ENCODE measurements at regions not wholly inside any gene's neighbourhood (a gene's known extent, or its start where the extent isn't known, plus 50 kb on each side); places are given as distances from the start of the nearest gene placed in this dataset.
"Not testable (repeated sequence)": the region's sequence is repeated elsewhere in the genome, so short reads cannot be mapped to it uniquely, and the experiment has no call there.

DNA sequence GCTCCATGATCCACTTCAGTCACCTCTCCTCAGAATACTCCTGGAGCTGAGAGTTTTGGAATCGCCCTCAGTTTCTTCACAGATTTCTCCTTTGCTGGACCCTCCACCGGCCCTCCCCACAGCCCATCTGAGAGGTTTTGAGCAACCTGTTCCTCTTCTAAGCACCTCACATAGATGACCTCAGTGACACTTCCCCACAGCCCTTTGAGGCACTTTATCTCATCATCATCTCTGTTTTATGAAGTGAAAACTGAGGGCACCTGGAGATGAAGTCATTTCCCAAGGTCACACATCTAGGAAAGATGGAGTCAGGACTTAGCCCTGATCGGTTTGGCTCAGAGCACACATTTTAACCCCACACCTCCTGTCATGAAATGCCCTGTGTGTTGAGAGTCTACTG lies 76.8 kb upstream of the ZNF281 start:
- no peak for ATAC-seq (ENCODE audit: low FRiP score)
- no peak for DNase-seq (ENCODE audit: low spot score)
- TF ChIP-seq, protein P1, sequence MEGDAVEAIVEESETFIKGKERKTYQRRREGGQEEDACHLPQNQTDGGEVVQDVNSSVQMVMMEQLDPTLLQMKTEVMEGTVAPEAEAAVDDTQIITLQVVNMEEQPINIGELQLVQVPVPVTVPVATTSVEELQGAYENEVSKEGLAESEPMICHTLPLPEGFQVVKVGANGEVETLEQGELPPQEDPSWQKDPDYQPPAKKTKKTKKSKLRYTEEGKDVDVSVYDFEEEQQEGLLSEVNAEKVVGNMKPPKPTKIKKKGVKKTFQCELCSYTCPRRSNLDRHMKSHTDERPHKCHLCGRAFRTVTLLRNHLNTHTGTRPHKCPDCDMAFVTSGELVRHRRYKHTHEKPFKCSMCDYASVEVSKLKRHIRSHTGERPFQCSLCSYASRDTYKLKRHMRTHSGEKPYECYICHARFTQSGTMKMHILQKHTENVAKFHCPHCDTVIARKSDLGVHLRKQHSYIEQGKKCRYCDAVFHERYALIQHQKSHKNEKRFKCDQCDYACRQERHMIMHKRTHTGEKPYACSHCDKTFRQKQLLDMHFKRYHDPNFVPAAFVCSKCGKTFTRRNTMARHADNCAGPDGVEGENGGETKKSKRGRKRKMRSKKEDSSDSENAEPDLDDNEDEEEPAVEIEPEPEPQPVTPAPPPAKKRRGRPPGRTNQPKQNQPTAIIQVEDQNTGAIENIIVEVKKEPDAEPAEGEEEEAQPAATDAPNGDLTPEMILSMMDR (IDR thresholded peaks at IDR 0.05), result no peak

DNA sequence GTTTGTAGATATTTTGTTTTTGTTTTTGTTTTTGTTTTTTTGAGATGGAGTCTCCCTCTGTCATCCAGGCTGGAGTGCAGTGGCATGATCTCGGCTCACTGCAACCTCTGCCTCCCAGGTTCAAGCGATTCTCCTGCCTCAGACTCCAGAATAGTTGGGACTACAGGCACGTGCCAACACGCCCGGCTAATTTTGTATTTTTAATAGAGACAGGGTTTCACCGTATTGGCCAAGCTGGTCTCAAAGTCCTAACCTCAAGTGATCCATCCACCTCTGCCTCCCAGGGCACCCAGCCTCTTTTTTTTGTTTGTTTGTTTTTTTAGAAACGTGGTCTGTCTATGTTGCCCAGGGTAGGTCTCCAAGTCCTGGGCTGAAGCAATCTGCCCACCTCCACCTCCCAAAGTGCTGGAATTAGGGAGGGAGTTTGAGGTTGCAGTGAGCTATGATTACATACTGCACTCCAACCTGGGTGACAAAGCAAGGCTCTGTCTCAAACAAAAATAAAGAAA lies 74.7 kb upstream of the ZNF281 start:
- not testable (repeated sequence) for DNase-seq (ENCODE audit: low spot score); ATAC-seq (ENCODE audit: low FRiP score)

- peak; percentile 95 for ATAC-seq (ENCODE audit: low FRiP score)
- TF ChIP-seq, protein P1 (IDR thresholded peaks at IDR 0.05), result no peak
- DNase-seq (ENCODE audit: low spot score), result no peak
Observed at GRCh38 chr1:200483491-200484143, 73.8 kb upstream of the ZNF281 start.

- no peak for ATAC-seq (ENCODE audit: low FRiP score)
- TF ChIP-seq, protein P1 (IDR thresholded peaks at IDR 0.05), result no peak
- DNase-seq (ENCODE audit: low spot score), result no peak
Observed at GRCh38 chr1:200480964-200481363, 71.1 kb upstream of the ZNF281 start.

- TF ChIP-seq, protein P1 (IDR thresholded peaks at IDR 0.05), result no peak
- no peak for ATAC-seq (ENCODE audit: low FRiP score)
- DNase-seq (ENCODE audit: low spot score), result no peak
Observed at GRCh38 chr1:200479816-200480215, 70.0 kb upstream of the ZNF281 start.

- DNase-seq (ENCODE audit: low spot score) (no peak), ATAC-seq (ENCODE audit: low FRiP score) (no peak)
- TF ChIP-seq, protein P1 (IDR thresholded peaks at IDR 0.05), result no peak
Observed at GRCh38 chr1:200478945-200479558, 69.2 kb upstream of the ZNF281 start.

- DNase-seq (ENCODE audit: low spot score) (no peak), ATAC-seq (ENCODE audit: low FRiP score) (no peak)
- TF ChIP-seq, protein P1 (IDR thresholded peaks at IDR 0.05), result no peak
Observed at GRCh38 chr1:200478239-200478623, 68.4 kb upstream of the ZNF281 start.

Measured in omental fat pad (tissue), 3 donors.